ENCODE measurements at regions not wholly inside any gene's neighbourhood (a gene's known extent, or its start where the extent isn't known, plus 50 kb on each side); places are given as distances from the start of the nearest gene placed in this dataset.

- no peak overlapping the region for H3K4me3 ChIP-seq (ENCODE audit: low read depth, low read length)
- no peaks in the 10 kb centered on the region for H3K36me3 ChIP-seq (ENCODE audit: control insufficient read depth, insufficient read depth, low read length)
- no peak for DNase-seq (ENCODE audit: low read depth)
- TF ChIP-seq, protein P1, sequence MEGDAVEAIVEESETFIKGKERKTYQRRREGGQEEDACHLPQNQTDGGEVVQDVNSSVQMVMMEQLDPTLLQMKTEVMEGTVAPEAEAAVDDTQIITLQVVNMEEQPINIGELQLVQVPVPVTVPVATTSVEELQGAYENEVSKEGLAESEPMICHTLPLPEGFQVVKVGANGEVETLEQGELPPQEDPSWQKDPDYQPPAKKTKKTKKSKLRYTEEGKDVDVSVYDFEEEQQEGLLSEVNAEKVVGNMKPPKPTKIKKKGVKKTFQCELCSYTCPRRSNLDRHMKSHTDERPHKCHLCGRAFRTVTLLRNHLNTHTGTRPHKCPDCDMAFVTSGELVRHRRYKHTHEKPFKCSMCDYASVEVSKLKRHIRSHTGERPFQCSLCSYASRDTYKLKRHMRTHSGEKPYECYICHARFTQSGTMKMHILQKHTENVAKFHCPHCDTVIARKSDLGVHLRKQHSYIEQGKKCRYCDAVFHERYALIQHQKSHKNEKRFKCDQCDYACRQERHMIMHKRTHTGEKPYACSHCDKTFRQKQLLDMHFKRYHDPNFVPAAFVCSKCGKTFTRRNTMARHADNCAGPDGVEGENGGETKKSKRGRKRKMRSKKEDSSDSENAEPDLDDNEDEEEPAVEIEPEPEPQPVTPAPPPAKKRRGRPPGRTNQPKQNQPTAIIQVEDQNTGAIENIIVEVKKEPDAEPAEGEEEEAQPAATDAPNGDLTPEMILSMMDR (IDR thresholded peaks at IDR 0.05; ENCODE audit: insufficient read depth, low read length, poor library complexity, severe bottlenecking), result no peak
- no peaks in the 10 kb centered on the region for H3K27me3 ChIP-seq (ENCODE audit: control insufficient read depth, insufficient read depth, low read length)
Observed at GRCh38 chr4:167492007-167492406, 257.7 kb upstream of the SPOCK3 start.

DNA sequence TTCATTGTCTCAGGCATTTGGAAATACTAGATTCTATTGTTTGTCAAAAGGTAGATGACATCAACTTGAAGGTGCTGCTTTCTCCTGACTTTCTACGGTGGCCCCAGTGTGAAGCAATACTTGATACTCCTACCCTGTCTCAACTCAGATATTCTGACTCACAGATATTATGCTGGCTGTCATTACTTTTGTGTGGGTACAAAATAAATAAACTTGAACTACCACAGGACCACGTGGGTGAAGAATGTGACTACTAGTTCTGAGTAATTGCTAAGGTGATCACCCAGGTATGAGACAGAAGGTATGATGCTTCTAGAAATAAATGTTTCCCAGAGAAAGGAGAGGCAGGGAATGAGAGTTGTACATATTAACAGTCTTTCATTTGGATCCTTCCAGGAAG, 275.3 kb upstream of the SPOCK3 start:
- Histone ChIP-seq H3K36me3 (ENCODE audit: control insufficient read depth, insufficient read depth, low read length) (no peaks in the 10 kb centered on the region), H3K4me3 (ENCODE audit: low read depth, low read length) (no peak overlapping the region), H3K27me3 (ENCODE audit: control insufficient read depth, insufficient read depth, low read length) (no peaks in the 10 kb centered on the region)
- peak; percentile 1 for DNase-seq (ENCODE audit: low read depth)
- TF ChIP-seq, protein P1 (IDR thresholded peaks at IDR 0.05; ENCODE audit: insufficient read depth, low read length, poor library complexity, severe bottlenecking), result no peak

DNA sequence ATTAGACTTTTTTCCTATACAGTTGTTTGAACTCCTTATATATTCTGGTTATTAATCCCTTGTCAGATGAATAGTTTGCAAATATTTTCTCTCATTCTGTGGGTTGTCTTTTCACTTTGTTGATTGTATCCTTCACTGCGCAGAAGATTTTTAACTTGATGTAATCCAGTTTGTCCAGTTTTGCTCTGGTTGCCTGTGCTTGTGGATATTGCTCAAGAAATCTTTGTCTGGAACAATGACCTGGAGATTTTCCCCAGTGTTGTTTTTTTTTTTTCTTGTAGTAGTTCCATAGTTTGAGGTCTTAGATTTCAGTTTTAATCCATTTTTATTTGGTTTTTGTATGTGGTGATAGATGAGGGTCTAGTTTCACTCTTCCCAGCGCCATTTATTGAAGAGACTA, 289.8 kb upstream of the SPOCK3 start:
- TF ChIP-seq, protein P1 (IDR thresholded peaks at IDR 0.05; ENCODE audit: insufficient read depth, low read length, poor library complexity, severe bottlenecking), result no peak
- Histone ChIP-seq H3K36me3 (ENCODE audit: control insufficient read depth, insufficient read depth, low read length) (no peaks in the 10 kb centered on the region), H3K4me3 (ENCODE audit: low read depth, low read length) (no peak overlapping the region), H3K27me3 (ENCODE audit: control insufficient read depth, insufficient read depth, low read length) (no peaks in the 10 kb centered on the region)
- no peak for DNase-seq (ENCODE audit: low read depth)

GRCh38 chr4:167537761-167538160, 303.5 kb upstream of the SPOCK3 start:
- TF ChIP-seq, protein P1 (IDR thresholded peaks at IDR 0.05; ENCODE audit: insufficient read depth, low read length, poor library complexity, severe bottlenecking), result no peak
- Histone ChIP-seq H3K36me3 (ENCODE audit: control insufficient read depth, insufficient read depth, low read length) (no peaks in the 10 kb centered on the region), H3K4me3 (ENCODE audit: low read depth, low read length) (no peak overlapping the region), H3K27me3 (ENCODE audit: control insufficient read depth, insufficient read depth, low read length) (no peaks in the 10 kb centered on the region)
- no peak for DNase-seq (ENCODE audit: low read depth)

- Histone ChIP-seq H3K27me3 (ENCODE audit: control insufficient read depth, insufficient read depth, low read length) (no peaks in the 10 kb centered on the region), H3K36me3 (ENCODE audit: control insufficient read depth, insufficient read depth, low read length) (no peaks in the 10 kb centered on the region), H3K4me3 (ENCODE audit: low read depth, low read length) (no peak overlapping the region)
- TF ChIP-seq, protein P1 (IDR thresholded peaks at IDR 0.05; ENCODE audit: insufficient read depth, low read length, poor library complexity, severe bottlenecking), result no peak
- no peak for DNase-seq (ENCODE audit: low read depth)
Observed at GRCh38 chr4:167541286-167541685, 307.0 kb upstream of the SPOCK3 start.

- no peak for DNase-seq (ENCODE audit: low read depth)
- Histone ChIP-seq H3K36me3 (ENCODE audit: control insufficient read depth, insufficient read depth, low read length) (no peaks in the 10 kb centered on the region), H3K27me3 (ENCODE audit: control insufficient read depth, insufficient read depth, low read length) (no peaks in the 10 kb centered on the region), H3K4me3 (ENCODE audit: low read depth, low read length) (no peak overlapping the region)
- TF ChIP-seq, protein P1 (IDR thresholded peaks at IDR 0.05; ENCODE audit: insufficient read depth, low read length, poor library complexity, severe bottlenecking), result no peak
Observed at GRCh38 chr4:167544391-167544790, 310.1 kb upstream of the SPOCK3 start.

All from kidney epithelial cell (primary cell).